ENCODE measurements at regions not wholly inside any gene's neighbourhood (a gene's known extent, or its start where the extent isn't known, plus 50 kb on each side); places are given as distances from the start of the nearest gene placed in this dataset.

DNA sequence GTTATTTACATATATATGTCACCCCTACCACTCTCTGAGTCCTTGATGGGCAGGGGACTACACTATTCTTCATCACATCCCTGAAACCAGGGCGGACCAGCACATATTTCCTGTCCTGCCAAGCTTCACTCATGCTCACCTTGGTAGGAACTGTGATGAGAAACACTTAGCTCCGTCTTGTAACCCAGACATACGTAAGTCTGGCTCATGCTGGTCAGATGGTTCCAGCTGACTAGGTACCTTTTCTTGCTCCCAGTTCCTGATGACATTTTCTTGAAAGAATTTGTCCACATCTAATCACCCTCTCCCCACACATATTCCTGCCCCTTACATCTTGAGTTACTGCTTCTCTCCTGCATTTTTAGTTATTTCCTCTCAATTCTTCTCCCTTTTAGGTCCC, 122.2 kb upstream of the MYLIP start:
- H3K36me3 ChIP-seq (replicated peaks in 1 of 2; ENCODE audit: control insufficient read depth in 1 of 2, insufficient read depth in 2 of 2, low read length in 1 of 2), result no peaks in the 10 kb centered on the region
- no peaks in the 10 kb centered on the region for H3K9me3 ChIP-seq
- H3K27ac ChIP-seq (ENCODE audit: low read depth in 2 of 2, low read length in 1 of 2), result no peak overlapping the region
- peaks cover 0 to 2% of the 10 kb centered on the region in 2 experiments; a peak in 1 of 4 replicates for H3K4me1 ChIP-seq (ENCODE audit: control insufficient read depth in 1 of 2, insufficient read depth in 2 of 2, low read depth in 1 of 2, low read length in 1 of 2)
- H2AFZ ChIP-seq (ENCODE audit: low read depth), result no peak overlapping the region
- no peak overlapping the region for H3K4me2 ChIP-seq
- TF ChIP-seq TCF12 (IDR thresholded peaks at IDR 0.05) (no peak), RXRA (IDR thresholded peaks at IDR 0.05; ENCODE audit: borderline replicate concordance, low read depth) (no peak), EP300 (IDR thresholded peaks at IDR 0.05; ENCODE audit: borderline replicate concordance in 1 of 2, low read depth in 1 of 2, low read length in 1 of 2) (no peak), FOXJ3 (CRISPR knock-in tag; IDR thresholded peaks at IDR 0.05) (no peak), FOSL2 (IDR thresholded peaks at IDR 0.05; ENCODE audit: borderline replicate concordance, low read depth) (no peak), SIN3A (IDR thresholded peaks at IDR 0.05; ENCODE audit: borderline replicate concordance, low read depth, low read length) (no peak), RAD21 (IDR thresholded peaks at IDR 0.05; ENCODE audit: low read length) (no peak), FOXM1 (IDR thresholded peaks at IDR 0.05; ENCODE audit: low read depth) (no peak), TEAD4 (IDR thresholded peaks at IDR 0.05; ENCODE audit: borderline replicate concordance, insufficient read depth) (no peak)
- TF ChIP-seq, protein P1, sequence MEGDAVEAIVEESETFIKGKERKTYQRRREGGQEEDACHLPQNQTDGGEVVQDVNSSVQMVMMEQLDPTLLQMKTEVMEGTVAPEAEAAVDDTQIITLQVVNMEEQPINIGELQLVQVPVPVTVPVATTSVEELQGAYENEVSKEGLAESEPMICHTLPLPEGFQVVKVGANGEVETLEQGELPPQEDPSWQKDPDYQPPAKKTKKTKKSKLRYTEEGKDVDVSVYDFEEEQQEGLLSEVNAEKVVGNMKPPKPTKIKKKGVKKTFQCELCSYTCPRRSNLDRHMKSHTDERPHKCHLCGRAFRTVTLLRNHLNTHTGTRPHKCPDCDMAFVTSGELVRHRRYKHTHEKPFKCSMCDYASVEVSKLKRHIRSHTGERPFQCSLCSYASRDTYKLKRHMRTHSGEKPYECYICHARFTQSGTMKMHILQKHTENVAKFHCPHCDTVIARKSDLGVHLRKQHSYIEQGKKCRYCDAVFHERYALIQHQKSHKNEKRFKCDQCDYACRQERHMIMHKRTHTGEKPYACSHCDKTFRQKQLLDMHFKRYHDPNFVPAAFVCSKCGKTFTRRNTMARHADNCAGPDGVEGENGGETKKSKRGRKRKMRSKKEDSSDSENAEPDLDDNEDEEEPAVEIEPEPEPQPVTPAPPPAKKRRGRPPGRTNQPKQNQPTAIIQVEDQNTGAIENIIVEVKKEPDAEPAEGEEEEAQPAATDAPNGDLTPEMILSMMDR (IDR thresholded peaks at IDR 0.05), result no peak
- TF ChIP-seq, protein P2, sequence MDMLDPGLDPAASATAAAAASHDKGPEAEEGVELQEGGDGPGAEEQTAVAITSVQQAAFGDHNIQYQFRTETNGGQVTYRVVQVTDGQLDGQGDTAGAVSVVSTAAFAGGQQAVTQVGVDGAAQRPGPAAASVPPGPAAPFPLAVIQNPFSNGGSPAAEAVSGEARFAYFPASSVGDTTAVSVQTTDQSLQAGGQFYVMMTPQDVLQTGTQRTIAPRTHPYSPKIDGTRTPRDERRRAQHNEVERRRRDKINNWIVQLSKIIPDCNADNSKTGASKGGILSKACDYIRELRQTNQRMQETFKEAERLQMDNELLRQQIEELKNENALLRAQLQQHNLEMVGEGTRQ (IDR thresholded peaks at IDR 0.05; ENCODE audit: borderline replicate concordance, low read depth, low read length), result no peak
- TF ChIP-seq, protein P3, sequence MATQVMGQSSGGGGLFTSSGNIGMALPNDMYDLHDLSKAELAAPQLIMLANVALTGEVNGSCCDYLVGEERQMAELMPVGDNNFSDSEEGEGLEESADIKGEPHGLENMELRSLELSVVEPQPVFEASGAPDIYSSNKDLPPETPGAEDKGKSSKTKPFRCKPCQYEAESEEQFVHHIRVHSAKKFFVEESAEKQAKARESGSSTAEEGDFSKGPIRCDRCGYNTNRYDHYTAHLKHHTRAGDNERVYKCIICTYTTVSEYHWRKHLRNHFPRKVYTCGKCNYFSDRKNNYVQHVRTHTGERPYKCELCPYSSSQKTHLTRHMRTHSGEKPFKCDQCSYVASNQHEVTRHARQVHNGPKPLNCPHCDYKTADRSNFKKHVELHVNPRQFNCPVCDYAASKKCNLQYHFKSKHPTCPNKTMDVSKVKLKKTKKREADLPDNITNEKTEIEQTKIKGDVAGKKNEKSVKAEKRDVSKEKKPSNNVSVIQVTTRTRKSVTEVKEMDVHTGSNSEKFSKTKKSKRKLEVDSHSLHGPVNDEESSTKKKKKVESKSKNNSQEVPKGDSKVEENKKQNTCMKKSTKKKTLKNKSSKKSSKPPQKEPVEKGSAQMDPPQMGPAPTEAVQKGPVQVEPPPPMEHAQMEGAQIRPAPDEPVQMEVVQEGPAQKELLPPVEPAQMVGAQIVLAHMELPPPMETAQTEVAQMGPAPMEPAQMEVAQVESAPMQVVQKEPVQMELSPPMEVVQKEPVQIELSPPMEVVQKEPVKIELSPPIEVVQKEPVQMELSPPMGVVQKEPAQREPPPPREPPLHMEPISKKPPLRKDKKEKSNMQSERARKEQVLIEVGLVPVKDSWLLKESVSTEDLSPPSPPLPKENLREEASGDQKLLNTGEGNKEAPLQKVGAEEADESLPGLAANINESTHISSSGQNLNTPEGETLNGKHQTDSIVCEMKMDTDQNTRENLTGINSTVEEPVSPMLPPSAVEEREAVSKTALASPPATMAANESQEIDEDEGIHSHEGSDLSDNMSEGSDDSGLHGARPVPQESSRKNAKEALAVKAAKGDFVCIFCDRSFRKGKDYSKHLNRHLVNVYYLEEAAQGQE (IDR thresholded peaks at IDR 0.05; ENCODE audit: low read depth, low read length), result no peak
- TF ChIP-seq, protein P4, sequence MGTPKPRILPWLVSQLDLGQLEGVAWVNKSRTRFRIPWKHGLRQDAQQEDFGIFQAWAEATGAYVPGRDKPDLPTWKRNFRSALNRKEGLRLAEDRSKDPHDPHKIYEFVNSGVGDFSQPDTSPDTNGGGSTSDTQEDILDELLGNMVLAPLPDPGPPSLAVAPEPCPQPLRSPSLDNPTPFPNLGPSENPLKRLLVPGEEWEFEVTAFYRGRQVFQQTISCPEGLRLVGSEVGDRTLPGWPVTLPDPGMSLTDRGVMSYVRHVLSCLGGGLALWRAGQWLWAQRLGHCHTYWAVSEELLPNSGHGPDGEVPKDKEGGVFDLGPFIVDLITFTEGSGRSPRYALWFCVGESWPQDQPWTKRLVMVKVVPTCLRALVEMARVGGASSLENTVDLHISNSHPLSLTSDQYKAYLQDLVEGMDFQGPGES (IDR thresholded peaks at IDR 0.05; ENCODE audit: low read depth, low read length), result no peak
- H3F3A ChIP-seq (replicated peaks; ENCODE audit: insufficient read depth), result no peaks in the 10 kb centered on the region
- ChIA-PET POLR2A (no interaction called here), CTCF (no interaction called here)
- H3K9me2 ChIP-seq, result no peaks in the 10 kb centered on the region
- DNase-seq, result no peak
- H3K9ac ChIP-seq, result no peak overlapping the region
- H3K27me3 ChIP-seq (ENCODE audit: insufficient read depth), result no peaks in the 10 kb centered on the region
- no peaks in the 10 kb centered on the region for H4K20me1 ChIP-seq (ENCODE audit: insufficient read depth)
- WGBS (ENCODE audit: low lambda C conversion rate), result 36% methylated on average over 3 of the region's 3 CpGs
- no peaks in the 10 kb centered on the region for H3K79me2 ChIP-seq (ENCODE audit: insufficient read depth)
- H3K4me3 ChIP-seq (ENCODE audit: low read depth in 2 of 2, low read length in 1 of 2), result no peak overlapping the region
